ENCODE measurements at regions not wholly inside any gene's neighbourhood (a gene's known extent, or its start where the extent isn't known, plus 50 kb on each side); places are given as distances from the start of the nearest gene placed in this dataset.
"Not testable (repeated sequence)": the region's sequence is repeated elsewhere in the genome, so short reads cannot be mapped to it uniquely, and the experiment has no call there.

DNA sequence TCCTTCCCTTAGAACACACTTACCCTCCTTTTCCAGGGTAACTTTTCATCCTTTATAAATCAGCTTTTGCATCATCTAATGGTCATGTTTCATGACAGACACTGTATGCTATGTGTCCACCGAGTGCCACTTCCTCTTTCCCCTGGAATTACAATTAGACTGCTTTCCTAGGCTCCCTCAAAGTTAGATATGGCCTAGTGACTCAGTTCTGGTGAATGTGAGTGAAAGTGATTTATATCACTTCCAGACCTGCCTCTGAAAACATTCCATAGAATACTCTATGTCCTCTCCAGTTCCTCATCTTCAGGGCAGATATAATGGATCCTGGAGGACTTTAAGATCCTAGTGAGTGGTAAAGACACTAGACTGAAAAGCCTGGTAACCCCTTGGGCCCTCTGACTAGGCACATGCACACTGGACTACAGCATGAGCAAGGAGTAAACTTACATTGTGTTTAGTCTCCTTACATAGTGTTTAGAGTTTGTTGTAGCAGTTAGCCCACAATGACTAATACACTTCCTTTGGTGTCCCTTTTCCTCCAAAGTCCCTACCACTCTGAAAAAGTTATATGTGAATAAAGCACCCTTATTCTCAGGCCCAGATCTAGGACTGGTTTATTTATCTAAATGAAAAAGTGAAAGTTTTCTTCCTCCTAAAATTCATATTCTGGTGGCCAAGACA lies 59.3 kb downstream of the GPR88 start:
- in situ Hi-C loops (cut with MboI; ENCODE audit: low pct_unique_long_range_greater_than_20kb, low sequenced_read_pairs), result no loop called here
- DNase-seq, result peak; percentile 9

DNA sequence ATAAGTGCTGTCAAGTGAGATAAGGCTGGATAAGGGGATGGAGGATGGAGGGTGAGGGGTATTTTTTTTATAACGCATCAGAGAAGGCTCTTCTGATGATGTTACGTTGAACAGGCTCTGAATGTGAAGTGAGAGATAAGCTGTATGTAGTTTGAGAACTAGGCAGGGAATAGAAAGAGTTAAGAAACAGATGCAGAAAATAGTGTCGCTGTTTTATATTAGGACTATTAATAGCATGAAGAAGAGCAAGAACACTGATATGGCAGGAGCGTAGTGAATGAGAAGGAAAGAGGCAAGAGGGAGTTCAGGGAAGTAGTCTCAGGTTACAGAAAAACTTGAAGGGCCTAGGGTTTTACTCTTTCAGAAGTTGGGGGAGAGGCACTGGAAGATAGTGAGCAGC lies 59.8 kb downstream of the GPR88 start:
- DNase-seq, result no peak
- in situ Hi-C loops (cut with MboI; ENCODE audit: low pct_unique_long_range_greater_than_20kb, low sequenced_read_pairs), result no loop called here

DNA sequence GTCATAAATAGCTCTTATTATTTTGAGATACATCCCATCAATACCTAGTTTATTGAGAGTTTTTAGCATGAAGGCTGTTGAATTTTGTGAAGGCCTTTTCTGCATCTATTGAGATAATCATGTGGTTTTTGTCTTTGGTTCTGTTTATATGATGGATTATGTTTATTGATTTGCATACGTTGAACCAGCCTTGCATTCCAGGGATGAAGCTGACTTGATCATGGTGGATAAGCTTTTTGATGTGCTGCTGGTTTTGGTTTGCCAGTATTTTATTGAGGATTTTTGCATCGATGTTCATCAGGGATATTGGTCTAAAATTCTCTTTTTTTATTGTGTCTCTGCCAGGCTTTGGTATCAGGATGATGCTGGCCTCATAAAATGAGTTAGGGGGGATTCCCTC lies 62.4 kb downstream of the GPR88 start:
- in situ Hi-C loops (cut with MboI; ENCODE audit: low pct_unique_long_range_greater_than_20kb, low sequenced_read_pairs), result loop anchor here (25.0 kb wide), 1 partner anchor 262 kb away; no protein-coding TSS in a partner anchor

DNA sequence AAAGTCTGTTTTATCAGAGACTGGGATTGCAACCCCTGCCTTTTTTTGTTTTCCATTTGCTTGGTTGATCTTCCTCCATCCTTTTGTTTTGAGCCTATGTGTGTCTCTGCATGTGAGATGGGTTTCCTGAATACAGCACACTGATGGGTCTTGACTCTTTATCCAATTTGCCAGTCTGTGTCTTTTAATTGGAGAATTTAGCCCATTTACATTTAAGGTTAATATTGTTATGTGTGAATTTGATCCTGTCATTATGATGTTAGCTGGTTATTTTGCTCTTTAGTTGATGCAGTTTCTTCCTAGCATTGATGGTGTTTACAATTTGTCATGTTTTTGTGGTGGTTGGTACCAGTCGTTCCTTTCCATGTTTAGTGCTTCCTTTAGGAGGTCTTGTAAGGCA lies 64.1 kb downstream of the GPR88 start:
- not testable (repeated sequence) for DNase-seq
- in situ Hi-C loops (cut with MboI; ENCODE audit: low pct_unique_long_range_greater_than_20kb, low sequenced_read_pairs), result loop anchor here (25.0 kb wide), 1 partner anchor 260 kb away; no protein-coding TSS in a partner anchor

More for the DNA sequence above, 62.4 kb downstream of the GPR88 start:
- not testable (repeated sequence) for DNase-seq

DNA sequence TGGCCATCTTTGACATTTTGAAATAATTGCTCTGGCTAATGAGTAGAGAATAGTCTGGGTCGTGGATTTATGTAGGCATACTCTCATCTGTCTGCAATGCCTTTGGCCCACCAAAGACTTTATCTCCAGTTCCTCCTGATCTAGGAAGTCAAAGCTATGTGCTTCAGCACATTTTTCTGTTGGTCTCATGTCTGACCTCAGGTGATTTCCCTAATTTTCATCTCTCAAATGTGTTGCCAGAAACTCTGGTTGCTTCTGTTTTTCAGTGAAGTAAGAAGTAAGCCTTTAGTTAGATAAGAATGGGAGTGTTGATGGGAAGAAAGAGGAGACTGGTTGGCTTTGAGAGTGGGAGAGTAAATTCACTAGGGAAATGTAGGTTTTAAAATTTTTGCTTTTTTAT lies 66.4 kb downstream of the GPR88 start:
- in situ Hi-C loops (cut with MboI; ENCODE audit: low pct_unique_long_range_greater_than_20kb, low sequenced_read_pairs), result loop anchor here (25.0 kb wide), 1 partner anchor 258 kb away; no protein-coding TSS in a partner anchor
- no peak for DNase-seq

DNA sequence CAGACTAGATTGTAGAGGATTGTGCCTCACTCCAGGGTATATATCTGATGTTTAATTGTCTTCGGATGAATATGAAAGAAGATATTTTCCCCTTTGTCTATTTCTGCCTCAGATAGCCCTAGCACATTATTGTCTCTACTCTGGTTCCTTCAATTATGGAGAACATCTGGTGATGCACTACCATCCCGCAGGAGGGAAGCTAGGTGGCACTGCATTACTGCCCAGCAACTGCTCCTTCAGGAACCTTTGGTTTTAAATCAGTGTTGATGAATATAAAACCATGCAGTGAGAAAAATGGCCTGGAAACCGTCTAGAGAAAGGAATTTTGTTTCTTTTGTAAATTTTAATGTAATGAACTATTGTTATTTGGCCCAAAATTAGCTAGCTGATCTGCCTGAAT lies 68.5 kb downstream of the GPR88 start:
- peak; percentile 8 for DNase-seq
- in situ Hi-C loops (cut with MboI; ENCODE audit: low pct_unique_long_range_greater_than_20kb, low sequenced_read_pairs), result loop anchor here (25.0 kb wide), 1 partner anchor 256 kb away; no protein-coding TSS in a partner anchor

DNA sequence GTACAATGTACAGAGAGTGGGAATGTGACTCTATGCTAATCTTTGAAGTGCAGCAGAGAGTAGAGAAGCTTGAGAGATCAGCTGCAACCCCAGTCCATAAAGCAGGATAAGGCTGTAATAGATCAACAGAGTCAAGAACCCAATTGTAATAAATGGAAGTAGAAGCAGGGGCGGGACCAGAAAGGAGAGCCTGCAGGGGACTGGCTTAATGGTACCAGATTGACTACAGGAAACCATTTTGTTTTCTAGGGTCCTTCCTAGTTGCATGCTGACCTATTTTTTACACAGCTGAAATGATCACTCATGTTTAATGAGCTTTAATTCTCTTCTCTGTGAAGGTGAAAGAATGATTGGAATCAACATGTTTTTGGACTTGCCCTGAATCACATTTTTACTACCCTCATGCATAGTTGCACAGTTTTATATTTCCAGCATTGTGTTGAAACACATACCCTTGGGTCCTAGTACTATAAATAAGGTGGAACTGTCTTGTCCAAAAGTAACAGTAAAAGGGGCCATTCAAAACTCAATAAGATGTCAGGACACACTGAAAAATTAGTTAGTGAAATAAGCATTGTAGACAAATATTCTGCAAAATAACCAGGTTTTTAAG lies 69.8 kb downstream of the GPR88 start:
- in situ Hi-C loops (cut with MboI; ENCODE audit: low pct_unique_long_range_greater_than_20kb, low sequenced_read_pairs), result loop anchor here (25.0 kb wide), 1 partner anchor 255 kb away; no protein-coding TSS in a partner anchor
- no peak for DNase-seq

DNA sequence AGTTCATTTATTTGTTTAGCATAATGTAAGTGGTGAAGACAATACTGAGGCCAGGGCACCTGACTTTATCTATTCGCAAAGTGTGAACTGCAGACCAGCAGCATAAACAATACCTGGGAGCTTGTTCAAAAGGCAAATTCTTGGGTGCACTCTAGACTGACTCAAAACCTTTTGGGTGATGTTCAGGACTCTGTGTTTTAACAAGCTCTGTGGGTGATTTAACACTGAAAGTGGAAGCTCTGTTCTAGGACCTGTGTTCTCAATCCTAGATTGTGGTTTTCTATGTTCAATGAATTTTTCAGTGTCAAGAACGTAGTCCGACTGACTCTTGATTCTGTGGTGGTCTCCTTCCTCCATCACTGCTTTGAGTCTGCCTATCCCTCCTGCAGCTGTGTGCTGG lies 71.9 kb downstream of the GPR88 start:
- in situ Hi-C loops (cut with MboI; ENCODE audit: low pct_unique_long_range_greater_than_20kb, low sequenced_read_pairs), result loop anchor here (25.0 kb wide), 1 partner anchor 252 kb away; no protein-coding TSS in a partner anchor

DNA sequence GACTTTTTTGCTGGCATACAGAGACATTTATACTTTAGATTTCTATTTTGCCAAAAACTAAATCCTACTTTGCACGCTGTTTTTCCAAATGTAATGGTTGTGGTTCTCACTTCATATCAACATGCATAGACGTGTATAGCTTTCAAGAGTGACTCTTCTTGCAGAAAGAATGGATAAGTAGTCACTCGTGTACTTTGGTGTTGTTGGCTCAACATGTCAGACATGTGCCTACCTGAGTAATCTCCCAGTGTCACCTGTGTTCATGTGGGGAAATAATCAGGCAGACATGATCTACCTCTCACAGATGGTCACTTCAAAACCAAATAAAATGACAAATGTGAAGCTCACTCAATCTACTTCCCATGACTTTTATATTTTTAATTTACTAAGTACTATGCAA lies 73.1 kb downstream of the GPR88 start:
- in situ Hi-C loops (cut with MboI; ENCODE audit: low pct_unique_long_range_greater_than_20kb, low sequenced_read_pairs), result loop anchor here (25.0 kb wide), 1 partner anchor 251 kb away; no protein-coding TSS in a partner anchor
- DNase-seq, result no peak

More for the DNA sequence above, 71.9 kb downstream of the GPR88 start:
- DNase-seq, result no peak

DNA sequence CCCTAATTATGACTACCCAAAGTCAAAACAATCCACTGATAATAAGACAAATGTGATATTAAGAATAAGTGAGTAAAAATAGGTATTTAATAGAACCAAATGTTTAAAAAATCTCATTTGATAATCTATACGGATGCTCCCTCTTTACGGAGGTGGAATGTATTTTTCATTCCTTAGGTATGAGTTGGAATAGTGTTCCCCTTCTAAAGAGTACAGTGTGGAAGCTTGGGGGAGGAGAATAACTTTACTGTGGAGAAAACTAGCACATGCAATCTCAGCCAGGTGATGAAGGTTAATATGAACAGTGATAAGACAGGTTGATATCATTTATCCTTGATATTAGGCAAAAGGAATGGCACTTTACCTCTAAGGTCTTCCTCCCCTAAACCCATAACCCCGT lies 74.6 kb downstream of the GPR88 start:
- in situ Hi-C loops (cut with MboI; ENCODE audit: low pct_unique_long_range_greater_than_20kb, low sequenced_read_pairs), result loop anchor here (25.0 kb wide), 1 partner anchor 250 kb away; no protein-coding TSS in a partner anchor
- DNase-seq, result no peak

DNA sequence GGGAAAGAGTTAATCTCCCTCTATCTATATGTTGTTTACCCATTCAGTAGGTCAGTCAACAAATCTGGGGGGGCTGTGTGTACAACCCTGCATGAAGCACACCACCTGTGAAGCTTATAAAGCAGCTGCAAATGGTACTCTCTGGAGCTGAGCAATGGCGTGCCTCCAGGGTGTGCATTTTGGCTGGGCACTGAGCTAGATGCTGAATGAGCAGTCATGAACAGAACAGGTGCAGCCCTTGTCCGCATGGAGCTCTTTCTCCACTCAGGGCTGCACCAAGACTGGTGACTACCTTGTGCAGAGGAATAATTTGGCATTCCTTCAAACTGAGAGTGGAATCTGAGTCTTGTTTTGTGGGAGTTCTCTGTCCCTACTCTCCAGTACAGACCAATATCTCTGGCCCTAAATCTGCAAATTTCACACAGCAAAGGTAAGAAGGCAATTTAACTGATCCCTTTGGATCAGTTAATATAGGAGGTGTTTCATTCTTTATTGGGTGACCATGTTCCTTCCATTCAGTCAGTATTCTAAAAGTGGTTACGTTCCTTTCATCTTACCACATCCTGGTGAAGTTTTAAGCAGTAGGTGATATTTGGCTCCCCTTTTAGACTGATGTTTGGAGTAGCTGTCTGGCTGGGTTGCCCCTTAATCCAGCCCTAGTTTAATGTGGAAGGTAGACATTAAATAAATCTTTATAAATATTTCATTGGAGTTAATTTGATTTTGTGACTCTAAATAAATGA lies 76.0 kb downstream of the GPR88 start:
- in situ Hi-C loops (cut with MboI; ENCODE audit: low pct_unique_long_range_greater_than_20kb, low sequenced_read_pairs), result loop anchor here (25.0 kb wide), 1 partner anchor 248 kb away; no protein-coding TSS in a partner anchor

DNA sequence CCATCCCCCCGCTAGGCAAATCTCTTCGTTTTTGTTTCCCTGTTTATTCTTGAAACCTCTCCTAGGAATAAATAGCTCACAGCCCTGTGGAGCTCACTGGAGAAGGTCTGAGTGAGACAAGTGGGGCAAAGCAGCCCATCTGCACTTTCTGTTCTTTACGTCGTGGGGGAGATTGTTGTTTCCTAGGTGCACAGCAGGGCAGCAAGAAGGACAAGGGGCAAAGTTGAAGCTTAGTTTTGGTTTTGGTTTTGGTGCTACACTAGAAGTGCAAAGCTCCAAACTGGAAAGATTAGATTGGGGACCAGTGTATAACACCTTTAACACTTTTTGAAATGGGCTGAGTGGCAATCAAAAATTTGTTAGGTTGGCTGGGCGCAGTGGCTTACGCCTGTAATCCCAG lies 76.6 kb downstream of the GPR88 start:
- DNase-seq, result no peak
- in situ Hi-C loops (cut with MboI; ENCODE audit: low pct_unique_long_range_greater_than_20kb, low sequenced_read_pairs), result loop anchor here (25.0 kb wide), 1 partner anchor 248 kb away; no protein-coding TSS in a partner anchor

More for the DNA sequence above, 76.0 kb downstream of the GPR88 start:
- no peak for DNase-seq

DNA sequence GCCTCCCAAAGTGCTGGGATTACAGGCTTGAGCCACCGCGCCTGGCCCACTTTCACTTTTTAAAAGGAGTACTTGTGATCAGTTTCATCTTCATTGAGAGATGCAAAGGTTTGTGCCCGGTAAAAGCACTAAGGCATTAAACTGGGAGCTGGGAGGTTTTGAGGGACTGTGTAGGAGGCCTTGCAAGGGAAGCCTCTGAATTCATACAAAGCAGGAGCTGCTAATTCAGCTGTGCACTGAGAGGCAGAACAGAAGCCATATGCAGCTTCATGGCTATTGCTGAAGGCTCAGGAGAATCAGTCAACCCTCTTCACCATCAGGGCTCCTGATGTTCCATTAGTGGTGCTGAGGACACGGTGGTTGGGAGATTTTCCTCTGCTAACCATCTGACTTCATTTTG lies 77.7 kb downstream of the GPR88 start:
- in situ Hi-C loops (cut with MboI; ENCODE audit: low pct_unique_long_range_greater_than_20kb, low sequenced_read_pairs), result loop anchor here (25.0 kb wide), 1 partner anchor 247 kb away; no protein-coding TSS in a partner anchor
- DNase-seq, result no peak

DNA sequence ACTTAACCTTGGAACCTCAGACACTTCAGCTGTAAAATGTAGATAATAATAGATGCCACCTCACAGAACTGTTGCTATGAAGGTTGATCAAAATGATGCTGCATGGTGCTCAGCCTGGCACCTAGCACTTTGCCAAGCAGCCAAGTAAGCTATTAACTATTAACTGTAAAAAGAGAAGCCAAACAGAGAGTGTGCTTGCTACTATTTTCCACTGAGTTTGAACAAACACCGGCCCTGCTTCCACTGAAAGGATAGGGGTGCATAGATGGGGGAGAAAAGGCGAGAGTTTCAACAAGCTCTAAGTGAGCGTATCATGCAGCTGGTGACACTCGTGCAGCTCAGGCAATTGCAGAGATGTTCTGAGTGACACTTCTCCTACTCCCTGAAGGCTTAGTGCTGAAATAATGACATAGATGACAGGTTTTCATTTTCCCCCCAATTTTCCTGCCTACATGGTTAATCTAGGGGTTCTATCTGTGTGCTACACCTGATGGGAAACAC lies 78.2 kb downstream of the GPR88 start:
- in situ Hi-C loops (cut with MboI; ENCODE audit: low pct_unique_long_range_greater_than_20kb, low sequenced_read_pairs), result loop anchor here (25.0 kb wide), 1 partner anchor 246 kb away; no protein-coding TSS in a partner anchor
- DNase-seq, result no peak

DNA sequence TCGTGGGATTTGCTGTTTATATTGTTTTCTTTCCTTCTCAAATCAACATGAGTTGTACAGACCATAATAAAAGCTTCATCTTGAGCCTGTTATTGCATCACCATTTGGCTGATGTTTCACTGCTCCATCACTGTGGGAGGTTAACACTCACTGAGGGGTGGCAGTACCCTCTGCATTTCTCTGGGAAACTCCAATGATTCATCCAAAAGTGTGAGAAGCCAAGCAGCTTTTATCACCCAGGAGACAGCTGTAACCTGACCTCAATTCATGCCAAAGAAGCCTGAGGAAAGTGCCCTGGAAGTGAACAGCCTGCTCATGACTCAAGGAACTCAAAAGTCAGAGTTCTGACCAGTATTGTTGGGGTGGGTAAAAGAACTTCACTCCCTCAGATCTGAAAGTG lies 84.1 kb downstream of the GPR88 start:
- no peak for DNase-seq
- in situ Hi-C loops (cut with MboI; ENCODE audit: low pct_unique_long_range_greater_than_20kb, low sequenced_read_pairs), result loop anchor here (25.0 kb wide), 1 partner anchor 240 kb away; no protein-coding TSS in a partner anchor

DNA sequence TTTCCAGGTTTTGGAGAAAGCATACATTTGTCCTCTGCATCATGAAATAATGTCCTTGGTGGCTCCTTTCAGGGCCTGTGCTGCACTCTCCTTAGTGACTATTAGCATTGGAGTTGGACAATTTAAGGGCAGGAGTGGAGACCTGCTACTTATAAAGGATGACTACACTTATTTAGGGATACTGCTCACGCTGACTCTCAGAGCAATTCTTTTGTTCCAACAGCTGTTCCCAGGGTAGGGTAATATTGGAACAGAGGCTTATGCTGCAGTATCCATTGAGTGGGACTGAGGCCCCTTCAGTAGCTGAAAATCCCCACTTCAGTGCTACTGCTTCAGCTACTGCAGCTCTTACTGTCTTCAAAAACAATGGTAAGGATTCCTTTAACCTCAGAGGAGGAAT lies 84.6 kb downstream of the GPR88 start:
- DNase-seq, result no peak
- in situ Hi-C loops (cut with MboI; ENCODE audit: low pct_unique_long_range_greater_than_20kb, low sequenced_read_pairs), result loop anchor here (25.0 kb wide), 1 partner anchor 240 kb away; no protein-coding TSS in a partner anchor

DNA sequence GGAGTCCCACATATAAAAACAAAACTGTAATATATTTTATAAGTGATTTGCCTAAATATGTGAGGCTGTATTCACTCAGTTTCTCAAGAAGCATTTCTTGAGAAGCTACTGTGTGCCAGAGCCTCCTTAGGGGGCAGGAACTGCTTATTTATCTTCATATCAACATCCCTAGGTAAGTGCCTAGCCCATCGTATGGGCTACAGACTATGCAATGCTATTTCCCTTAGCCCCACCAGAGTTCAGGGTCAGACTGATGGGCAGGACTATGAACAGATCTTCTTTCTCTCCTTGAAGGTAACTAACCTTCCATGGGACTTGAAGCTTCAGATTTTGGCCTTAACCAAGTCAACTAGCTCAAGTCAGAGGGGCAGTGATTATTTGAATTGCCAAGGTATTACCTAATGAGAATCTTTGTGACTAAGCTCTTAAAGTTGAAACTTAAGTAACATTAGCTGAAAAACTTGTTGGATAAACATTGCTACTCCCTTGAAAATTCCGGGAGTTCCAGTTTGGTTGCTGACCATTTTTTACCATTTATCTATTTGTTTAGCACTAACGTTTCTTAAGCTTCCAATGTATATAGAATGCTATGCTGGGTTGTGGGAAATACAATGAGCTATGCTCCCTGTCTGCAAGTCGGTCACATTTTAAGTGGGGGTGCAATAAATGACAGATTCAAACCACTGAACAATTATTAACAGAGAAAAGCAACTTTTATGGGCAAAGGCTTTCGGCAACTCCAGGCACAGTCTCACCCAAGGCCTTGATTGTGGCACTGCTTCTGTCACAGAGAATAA lies 85.2 kb downstream of the GPR88 start:
- in situ Hi-C loops (cut with MboI; ENCODE audit: low pct_unique_long_range_greater_than_20kb, low sequenced_read_pairs), result loop anchor here (25.0 kb wide), 1 partner anchor 239 kb away; no protein-coding TSS in a partner anchor
- DNase-seq, result no peak

DNA sequence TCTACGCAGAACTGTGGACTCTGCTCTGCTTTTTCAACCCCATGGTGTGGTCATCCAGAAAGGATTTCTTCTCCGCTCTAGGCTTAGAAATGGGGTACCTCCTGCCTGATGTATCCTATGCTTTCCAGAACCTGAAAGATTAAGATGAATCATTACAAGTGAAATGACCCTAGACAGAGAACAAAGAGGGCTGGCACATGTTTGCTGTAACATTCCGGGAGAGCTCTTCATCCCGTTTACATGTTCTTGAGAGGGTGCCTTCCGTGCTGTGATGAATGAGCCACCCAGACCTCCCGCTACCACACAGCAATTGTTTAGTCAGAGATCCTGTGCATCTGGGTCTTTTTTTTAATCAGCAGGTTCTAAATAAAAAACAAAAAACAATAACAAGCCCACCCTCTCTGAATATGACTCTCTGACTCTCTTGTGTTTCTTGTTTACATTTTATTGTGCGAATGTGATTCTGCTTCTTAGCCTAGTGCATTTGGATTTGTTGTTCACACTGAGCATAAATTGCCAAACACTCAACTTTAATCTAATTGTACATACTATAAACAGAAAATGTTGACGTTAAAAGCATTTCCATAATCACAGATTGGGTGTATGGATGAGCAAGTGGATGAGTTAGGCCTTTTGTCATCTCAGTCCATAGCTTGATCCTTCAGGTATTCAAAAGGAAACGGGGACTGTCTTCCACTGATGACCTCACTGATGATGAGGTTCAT lies 87.1 kb downstream of the GPR88 start:
- no peak for DNase-seq
- in situ Hi-C loops (cut with MboI; ENCODE audit: low pct_unique_long_range_greater_than_20kb, low sequenced_read_pairs), result loop anchor here (25.0 kb wide), 1 partner anchor 237 kb away; no protein-coding TSS in a partner anchor

Data from KBM-7 (cell line).